Spleen (tissue), 11 donors: ENCODE measurements at regions not wholly inside any gene's neighbourhood (a gene's known extent, or its start where the extent isn't known, plus 50 kb on each side); places are given as distances from the start of the nearest gene placed in this dataset.

Experiments used
- DNase-seq: peaks from one replicate; pipeline ENCODE4 v3.0.0-alpha.2; 2020
- H3K27ac ChIP-seq, 8 donors: fragments of 200-600 bp; sonication (generic) in 7 of 8; 1 replicate in 4 of 8; 2 replicates in 4 of 8; pipeline versions ENCODE4 v1.5.0 to v1.8.0; 2016 to 2021; ENCODE audit warnings: inconsistent platforms in 4 of 8, mild to moderate bottlenecking in 4 of 8, moderate library complexity in 1 of 8
- H3K27me3 ChIP-seq, 7 donors: fragments of 200-600 bp; sonication (generic) in 6 of 7; replicated peaks in 1 of 7; 1 replicate in 4 of 7; 2 replicates in 3 of 7; pipeline versions ENCODE4 v1.5.0 to v1.8.0; 2016 to 2021; ENCODE audit warnings: inconsistent platforms in 3 of 7, mild to moderate bottlenecking in 1 of 7
- H3K36me3 ChIP-seq, 6 donors: fragments of 200-600 bp; sonication (generic) in 5 of 6; 1 replicate in 4 of 6; 2 replicates in 2 of 6; pipeline versions ENCODE4 v1.5.0 to v1.8.0; 2016 to 2021; ENCODE audit warnings: inconsistent platforms in 2 of 6
- H3K4me1 ChIP-seq, 6 donors: fragments of 200-600 bp; sonication (generic) in 5 of 6; 1 replicate in 3 of 6; 2 replicates in 3 of 6; pipeline versions ENCODE4 v1.5.0 to v1.8.0; 2016 to 2021; ENCODE audit warnings: inconsistent platforms in 3 of 6
- H3K4me3 ChIP-seq, 8 donors: fragments of 200-600 bp; sonication (generic) in 7 of 8; 1 replicate in 4 of 8; 2 replicates in 4 of 8; pipeline versions ENCODE4 v1.5.0 to v1.8.0; 2016 to 2021; ENCODE audit warnings: inconsistent platforms in 4 of 8, mild to moderate bottlenecking in 4 of 8, moderate library complexity in 2 of 8
- H3K9me3 ChIP-seq, 8 donors: fragments of 200-600 bp; sonication (generic) in 7 of 8; 1 replicate in 4 of 8; 2 replicates in 4 of 8; pipeline versions ENCODE4 v1.5.0 to v1.8.0; 2016 to 2021; ENCODE audit warnings: inconsistent platforms in 4 of 8
- POLR2A ChIP-seq, 3 donors: fragments of 450-650 bp; IDR thresholded peaks; one replicate each; pipeline ENCODE4 v1.5.1; 2017; ENCODE audit warnings: antibody characterized with exemption in 3 of 3, mild to moderate bottlenecking in 1 of 3
- POLR2AphosphoS5 ChIP-seq, 3 donors: sonication (generic); formaldehyde crosslinking; IDR thresholded peaks; one replicate each; pipeline ENCODE4 v1.5.1; 2017; ENCODE audit warnings: antibody characterized with exemption in 3 of 3
- WGBS, 5 donors: extraction: QIAGEN DNeasy Blood & Tissue Kit in 3 of 5; methylation state at CpG; one replicate each; pipeline versions ENCODE4 v1.1.5 to v1.1.7; 2013 to 2018; 5-methylcytosine and 5-hydroxymethylcytosine counted together
- intact Hi-C: fragments of 100-400 bp; cut with DNase I; formaldehyde crosslinking; loops from one replicate; pipeline ENCODE4 v1.15.0; 2023; ENCODE audit warnings: low total_unique reads
- TF ChIP-seq, protein P1 (sequence below), 11 experiments: fragments of 200-600 bp in 7 of 11; fragments of 450-650 bp in 4 of 11; sonication (generic) in 4 of 11; IDR thresholded peaks in 8 of 11; conservative IDR thresholded peaks in 3 of 11; 1 replicate in 7 of 11; 2 replicates in 4 of 11; pipeline versions ENCODE4 v1.4.0 to v1.8.0; 2016 to 2021; ENCODE audit warnings: antibody characterized with exemption in 11 of 11, inconsistent platforms in 4 of 11, mild to moderate bottlenecking in 1 of 11
- donor health status: healthy with polysubstance abuse.
- donor health status: DM: no; HTN: no; CAD: no; lungs with moderate emphysema.
- donor health status: DM: no; HTN: no; CAD: no.
- donor health status: Bipolar disorder and iron deficiency.
- donor health status: healthy.
- donor health status: DM: no; HTN: no; CAD: no.
- donor health status: DM: yes; HTN: yes; CAD: no.

- Histone ChIP-seq H3K27me3 (no peaks in the 10 kb centered on the region), H3K9me3 (peaks cover 0 to 15% (median 0%) of the 10 kb centered on the region in 8 donors), H3K27ac (no peak overlapping the region), H3K4me1 (no peaks in the 10 kb centered on the region), H3K36me3 (no peaks in the 10 kb centered on the region), H3K4me3 (no peak overlapping the region)
- DNase-seq = no peak
- TF ChIP-seq POLR2AphosphoS5 (IDR thresholded peaks at IDR 0.05) = no peak
- TF ChIP-seq, protein P1, sequence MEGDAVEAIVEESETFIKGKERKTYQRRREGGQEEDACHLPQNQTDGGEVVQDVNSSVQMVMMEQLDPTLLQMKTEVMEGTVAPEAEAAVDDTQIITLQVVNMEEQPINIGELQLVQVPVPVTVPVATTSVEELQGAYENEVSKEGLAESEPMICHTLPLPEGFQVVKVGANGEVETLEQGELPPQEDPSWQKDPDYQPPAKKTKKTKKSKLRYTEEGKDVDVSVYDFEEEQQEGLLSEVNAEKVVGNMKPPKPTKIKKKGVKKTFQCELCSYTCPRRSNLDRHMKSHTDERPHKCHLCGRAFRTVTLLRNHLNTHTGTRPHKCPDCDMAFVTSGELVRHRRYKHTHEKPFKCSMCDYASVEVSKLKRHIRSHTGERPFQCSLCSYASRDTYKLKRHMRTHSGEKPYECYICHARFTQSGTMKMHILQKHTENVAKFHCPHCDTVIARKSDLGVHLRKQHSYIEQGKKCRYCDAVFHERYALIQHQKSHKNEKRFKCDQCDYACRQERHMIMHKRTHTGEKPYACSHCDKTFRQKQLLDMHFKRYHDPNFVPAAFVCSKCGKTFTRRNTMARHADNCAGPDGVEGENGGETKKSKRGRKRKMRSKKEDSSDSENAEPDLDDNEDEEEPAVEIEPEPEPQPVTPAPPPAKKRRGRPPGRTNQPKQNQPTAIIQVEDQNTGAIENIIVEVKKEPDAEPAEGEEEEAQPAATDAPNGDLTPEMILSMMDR (IDR thresholded peaks at IDR 0.05 in 8 of 11, conservative IDR thresholded peaks at IDR 0.05 in 3 of 11) = no peak
- no peak for TF ChIP-seq POLR2A (IDR thresholded peaks at IDR 0.05)
- intact Hi-C loops = no loop called here
Measured at GRCh38 chr2:23171108-23171507, 213.9 kb upstream of the KLHL29 start.

DNA sequence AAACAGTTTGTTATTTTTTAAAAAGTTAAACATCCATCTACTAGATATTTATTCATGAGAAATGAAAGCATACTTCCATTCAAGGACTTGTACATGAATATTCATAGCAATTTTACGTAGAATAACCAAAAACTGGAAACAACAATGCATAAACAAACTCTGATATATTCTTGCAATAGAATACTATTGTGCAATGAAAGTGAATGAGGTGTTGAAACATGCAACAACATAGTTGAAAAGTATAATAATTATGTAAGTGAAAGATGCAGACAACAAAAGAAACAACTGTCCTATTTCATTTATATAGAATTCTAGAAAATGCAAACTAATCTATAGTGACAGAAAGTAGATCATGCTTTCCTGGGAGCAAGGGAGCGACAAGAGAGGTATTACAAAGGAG is 206.6 kb upstream of the KLHL29 start:
- 72 to 84% (median 82%) methylated on average over 2 of the region's 2 CpGs for WGBS, 5 donors
- no peak overlapping the region for H3K27ac ChIP-seq
- no peak for DNase-seq
- peaks cover 0 to 39% (median 15%) of the 10 kb centered on the region in 8 donors for H3K9me3 ChIP-seq
- no peaks in the 10 kb centered on the region for H3K36me3 ChIP-seq
- no peak overlapping the region for H3K4me3 ChIP-seq
- no peaks in the 10 kb centered on the region for H3K4me1 ChIP-seq
- TF ChIP-seq POLR2AphosphoS5 (IDR thresholded peaks at IDR 0.05) = no peak
- TF ChIP-seq, protein P1 (IDR thresholded peaks at IDR 0.05 in 8 of 11, conservative IDR thresholded peaks at IDR 0.05 in 3 of 11) = no peak
- no peak for TF ChIP-seq POLR2A (IDR thresholded peaks at IDR 0.05)
- intact Hi-C loops = no loop called here
- no peaks in the 10 kb centered on the region for H3K27me3 ChIP-seq

- Histone ChIP-seq H3K36me3 (no peaks in the 10 kb centered on the region), H3K4me3 (no peak overlapping the region), H3K27me3 (no peaks in the 10 kb centered on the region), H3K27ac (no peak overlapping the region), H3K9me3 (peaks cover 0 to 24% (median 13%) of the 10 kb centered on the region in 8 donors), H3K4me1 (no peaks in the 10 kb centered on the region)
- intact Hi-C loops = no loop called here
- WGBS, 5 donors = 88 to 96% (median 93%) methylated on average over 4 of the region's 4 CpGs
- DNase-seq = no peak
- TF ChIP-seq POLR2AphosphoS5 (IDR thresholded peaks at IDR 0.05) = no peak
- TF ChIP-seq, protein P1 (IDR thresholded peaks at IDR 0.05 in 8 of 11, conservative IDR thresholded peaks at IDR 0.05 in 3 of 11) = no peak
- TF ChIP-seq POLR2A (IDR thresholded peaks at IDR 0.05) = no peak
Measured at GRCh38 chr2:23183733-23184132, 201.2 kb upstream of the KLHL29 start.

DNA sequence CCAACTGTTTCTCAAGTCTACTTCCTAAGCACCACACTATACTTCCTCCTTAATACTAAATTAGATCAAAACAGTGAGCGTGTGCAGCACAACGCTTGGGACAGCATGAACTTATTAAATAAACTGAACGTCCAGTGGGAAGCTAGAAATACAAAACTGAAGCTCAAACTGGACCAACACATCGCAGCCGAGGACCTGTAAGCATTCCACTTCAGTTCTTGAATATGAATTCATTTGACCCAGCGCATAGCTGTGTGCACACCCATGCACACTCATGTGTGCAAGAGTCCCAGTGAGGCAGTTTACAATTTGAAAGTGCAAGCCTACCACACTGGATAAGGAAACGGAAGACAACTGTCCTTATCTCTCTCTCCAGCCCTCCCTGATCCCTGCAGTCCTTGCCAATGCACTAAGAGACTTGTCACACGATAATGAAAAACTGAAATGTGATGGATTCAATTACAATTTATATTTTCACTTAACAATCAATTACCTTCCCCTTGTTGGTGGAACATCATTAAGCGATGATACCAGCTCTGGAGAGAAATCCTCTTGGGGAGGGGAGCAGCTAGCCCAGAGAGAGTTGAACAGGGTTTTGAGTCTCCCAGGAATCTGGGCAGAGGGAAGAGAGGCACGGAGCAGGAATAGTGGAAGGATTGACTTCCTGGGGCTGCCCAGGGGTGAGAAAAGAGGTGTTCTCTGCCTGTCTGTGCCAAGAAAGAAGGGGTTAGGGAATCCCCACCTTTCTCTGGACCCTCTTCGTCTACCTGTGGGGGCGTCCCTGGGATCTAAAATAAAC is 186.5 kb upstream of the KLHL29 start:
- intact Hi-C loops = no loop called here
- 79 to 89% (median 82%) methylated on average over 12 of the region's 12 CpGs for WGBS, 5 donors
- TF ChIP-seq POLR2A (IDR thresholded peaks at IDR 0.05) = no peak
- TF ChIP-seq, protein P1 (IDR thresholded peaks at IDR 0.05 in 8 of 11, conservative IDR thresholded peaks at IDR 0.05 in 3 of 11) = no peak
- TF ChIP-seq POLR2AphosphoS5 (IDR thresholded peaks at IDR 0.05) = no peak
- no peaks in the 10 kb centered on the region for H3K27me3 ChIP-seq
- no peaks in the 10 kb centered on the region for H3K36me3 ChIP-seq
- no peaks in the 10 kb centered on the region for H3K4me1 ChIP-seq
- H3K4me3 ChIP-seq = no peak overlapping the region
- no peak for DNase-seq
- peaks cover 0 to 17% (median 2%) of the 10 kb centered on the region in 8 donors for H3K9me3 ChIP-seq
- H3K27ac ChIP-seq = no peak overlapping the region
